SK-N-SH (cell line): ENCODE measurements at regions not wholly inside any gene's neighbourhood (a gene's known extent, or its start where the extent isn't known, plus 50 kb on each side); places are given as distances from the start of the nearest gene placed in this dataset.

ENCODE experiments used
- CTCF ChIA-PET: fragments of 300-600, 350-600 bp; formaldehyde crosslinking; extraction: SDS; loops from one replicate; lab custom pipeline; 2021; lab: Yijun Ruan, JAX
- POLR2A ChIA-PET: fragments of 350-600 bp; sonication (Branson Sonifier 250); formaldehyde crosslinking; extraction: SDS; loops from one replicate; lab custom pipeline; 2020; ENCODE audit warnings: antibody characterized with exemption, inconsistent platforms; lab: Yijun Ruan, JAX
- DNase-seq: peaks from one replicate; pipeline ENCODE4 v3.0.0; 2012
- H2AFZ ChIP-seq: fragments of 200-600 bp; sonication (generic); 2 replicates; pipeline ENCODE4 v1.8.1; 2016; ENCODE audit warnings: antibody characterized with exemption, mild to moderate bottlenecking, low read depth
- H3F3A ChIP-seq: fragments of 200-600 bp; sonication (generic); replicated peaks from 2 replicates; pipeline ENCODE3; 2016; ENCODE audit warnings: antibody characterized with exemption, mild to moderate bottlenecking; ENCODE audit not compliant: insufficient read depth
- H3K27ac ChIP-seq, 2 experiments: fragments of 200-500 bp in 1 of 2; fragments of 200-600 bp in 1 of 2; sonication (Bioruptor generic) in 1 of 2; sonication (generic), shearing (Covaris generic) in 1 of 2; 2 replicates each; pipeline versions ENCODE4 v1.5.1 to v1.6.1; 2014 to 2016; ENCODE audit warnings: low read depth in 2 of 2, inconsistent platforms in 1 of 2, low read length in 1 of 2, mild to moderate bottlenecking in 1 of 2, mixed read lengths in 1 of 2
- H3K27me3 ChIP-seq: fragments of 200-600 bp; sonication (generic), shearing (Covaris generic); 2 replicates; pipeline ENCODE4 v1.6.1; 2016; ENCODE audit warnings: mixed run types; ENCODE audit not compliant: insufficient read depth
- H3K36me3 ChIP-seq, 2 experiments: fragments of 200-500 bp in 1 of 2; fragments of 200-600 bp in 1 of 2; sonication (Bioruptor generic) in 1 of 2; sonication (generic) in 1 of 2; replicated peaks in 1 of 2; 2 replicates each; pipeline versions ENCODE3 to v1.5.1; 2014 to 2016; ENCODE audit warnings: low read length in 1 of 2, mild to moderate bottlenecking in 1 of 2; ENCODE audit not compliant: insufficient read depth in 2 of 2, control insufficient read depth in 1 of 2
- H3K4me1 ChIP-seq, 2 experiments: fragments of 200-500 bp in 1 of 2; fragments of 200-600 bp in 1 of 2; sonication (Bioruptor generic) in 1 of 2; sonication (generic), shearing (Covaris generic) in 1 of 2; 2 replicates each; pipeline versions ENCODE4 v1.5.1 to v1.6.1; 2014 to 2016; ENCODE audit warnings: low read depth in 1 of 2, low read length in 1 of 2, mixed run types in 1 of 2; ENCODE audit not compliant: insufficient read depth in 2 of 2, control insufficient read depth in 1 of 2
- H3K4me2 ChIP-seq: fragments of 200-600 bp; sonication (generic), shearing (Covaris generic); 2 replicates; pipeline ENCODE4 v1.6.1; 2017; ENCODE audit warnings: mixed run types
- H3K4me3 ChIP-seq, 2 experiments: fragments of 200-500 bp in 1 of 2; fragments of 200-600 bp in 1 of 2; sonication (Bioruptor generic) in 1 of 2; sonication (generic), shearing (Covaris generic) in 1 of 2; 2 replicates each; pipeline versions ENCODE4 v1.5.1 to v1.8.1; 2014 to 2016; ENCODE audit warnings: low read depth in 2 of 2, inconsistent platforms in 1 of 2, low read length in 1 of 2, mild to moderate bottlenecking in 1 of 2, mixed read lengths in 1 of 2, moderate library complexity in 1 of 2
- H3K79me2 ChIP-seq: fragments of 200-600 bp; sonication (generic); 2 replicates; pipeline ENCODE4 v1.8.1; 2017; ENCODE audit warnings: mild to moderate bottlenecking; ENCODE audit not compliant: insufficient read depth
- H3K9ac ChIP-seq: fragments of 200-600 bp; sonication (generic); 2 replicates; pipeline ENCODE4 v1.6.1; 2017; ENCODE audit warnings: mixed run types
- H3K9me2 ChIP-seq: fragments of 200-600 bp; sonication (generic); 2 replicates; pipeline ENCODE4 v1.6.1; 2017; ENCODE audit warnings: mixed run types
- H3K9me3 ChIP-seq: fragments of 200-600 bp; sonication (generic); 2 replicates; pipeline ENCODE4 v1.6.1; 2017; ENCODE audit warnings: mixed run types, mild to moderate bottlenecking, moderate library complexity
- H4K20me1 ChIP-seq: fragments of 200-600 bp; sonication (generic); 2 replicates; pipeline ENCODE4 v1.6.1; 2017; ENCODE audit warnings: mild to moderate bottlenecking, mixed run types; ENCODE audit not compliant: insufficient read depth
- CHD2 ChIP-seq: fragments of 150-350 bp; IDR thresholded peaks from 2 replicates; pipeline ENCODE4 v1.6.1; 2018; ENCODE audit warnings: low read length; ENCODE audit not compliant: partially characterized antibody
- EP300 ChIP-seq, 2 experiments: IDR thresholded peaks; 2 replicates each; pipeline versions ENCODE4 v1.4.0 to v1.6.1; 2012; ENCODE audit warnings: borderline replicate concordance in 1 of 2, low read depth in 1 of 2, low read length in 1 of 2
- FOXM1 ChIP-seq: IDR thresholded peaks from 2 replicates; pipeline ENCODE4 v1.4.0; 2012; ENCODE audit warnings: low read depth, mild to moderate bottlenecking
- IRF3 ChIP-seq: fragments of 150-350 bp; IDR thresholded peaks from 2 replicates; pipeline ENCODE4 v1.6.1; 2016; ENCODE audit warnings: mild to moderate bottlenecking, low read depth, low read length
- MEF2A ChIP-seq: IDR thresholded peaks from 2 replicates; pipeline ENCODE4 v1.4.0; 2012; ENCODE audit warnings: low read depth, borderline replicate concordance
- RAD21 ChIP-seq: IDR thresholded peaks from 2 replicates; pipeline ENCODE4 v1.6.1; 2012; ENCODE audit warnings: mild to moderate bottlenecking, low read length
- RFX5 ChIP-seq: IDR thresholded peaks from 2 replicates; pipeline ENCODE4 v1.6.1; 2012; ENCODE audit warnings: mild to moderate bottlenecking, improper control_type of control experiment, low read length
- RXRA ChIP-seq: IDR thresholded peaks from 2 replicates; pipeline ENCODE4 v1.4.0; 2012; ENCODE audit warnings: low read depth, mild to moderate bottlenecking, borderline replicate concordance
- SMC3 ChIP-seq: IDR thresholded peaks from 2 replicates; pipeline ENCODE4 v1.6.1; 2012; ENCODE audit warnings: low read depth, low read length, improper control_type of control experiment
- TAF1 ChIP-seq: IDR thresholded peaks from 2 replicates; pipeline ENCODE4 v1.6.1; 2012; ENCODE audit warnings: low read depth, mild to moderate bottlenecking, low read length, moderate library complexity, borderline replicate concordance
- TCF12 ChIP-seq: IDR thresholded peaks from 2 replicates; pipeline ENCODE4 v1.4.0; 2012
- YY1 ChIP-seq: IDR thresholded peaks from 2 replicates; pipeline ENCODE4 v1.4.0; 2012; ENCODE audit warnings: low read depth, mild to moderate bottlenecking
- ZBTB33 ChIP-seq: IDR thresholded peaks from 2 replicates; pipeline ENCODE4 v1.4.0; 2012; ENCODE audit warnings: low read depth, borderline replicate concordance
- WGBS: methylation state at CpG from one replicate; pipeline ENCODE4 v1.1.6; 2017; ENCODE audit warnings: low lambda C conversion rate; 5-methylcytosine and 5-hydroxymethylcytosine counted together
- TF ChIP-seq, protein P1 (sequence below): fragments of 200-600 bp; sonication (generic); IDR thresholded peaks from 2 replicates; pipeline ENCODE4 v1.6.1; 2017; ENCODE audit warnings: antibody characterized with exemption, mild to moderate bottlenecking, moderate library complexity
- TF ChIP-seq, protein P2 (sequence below): IDR thresholded peaks from 2 replicates; pipeline ENCODE4; 2012

DNA sequence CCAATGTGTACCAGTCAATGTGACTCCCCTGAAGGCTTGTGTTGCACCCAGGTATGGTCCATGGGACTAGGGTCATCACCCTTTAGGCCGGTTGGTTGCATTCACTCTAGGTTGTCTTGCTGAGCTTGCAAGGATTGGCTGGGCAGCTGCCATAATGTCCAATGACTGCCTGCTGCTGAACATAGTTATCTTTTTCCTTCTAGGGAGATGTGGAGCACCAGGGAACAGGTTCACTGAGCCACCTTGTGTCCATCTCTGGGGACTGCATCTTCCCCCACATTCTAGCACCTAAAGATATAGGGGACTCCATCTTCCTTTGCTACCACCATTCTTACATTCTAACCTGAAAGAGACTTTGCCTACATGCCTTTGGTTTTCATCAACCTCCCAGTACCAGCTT is 580.4 kb upstream of the TBL1XR1 start:
- H3K9ac ChIP-seq: no peak overlapping the region
- H3K27me3 ChIP-seq: no peaks in the 10 kb centered on the region
- no peaks in the 10 kb centered on the region for H4K20me1 ChIP-seq
- DNase-seq: peak; percentile 52
- POLR2A ChIA-PET: interaction anchor here (0.8 kb wide), 1 partner anchor 286 kb away, joined by 3 read pairs; no protein-coding TSS in a partner anchor
- CTCF ChIA-PET: interaction anchor here (0.7 to 1.8 kb wide), 8 partner anchors 11 to 718 kb away, joined by 3 to 5 read pairs (median 3); no protein-coding TSS in a partner anchor
- H3K4me2 ChIP-seq: no peak overlapping the region
- TF ChIP-seq SMC3: peak; percentile 75
- 0 out of 2 replicates have a peak, but pooled peaks have one; percentile 34 for TF ChIP-seq RFX5
- no peak for TF ChIP-seq MEF2A
- TF ChIP-seq RAD21: peak; percentile 79
- TF ChIP-seq, protein P1, sequence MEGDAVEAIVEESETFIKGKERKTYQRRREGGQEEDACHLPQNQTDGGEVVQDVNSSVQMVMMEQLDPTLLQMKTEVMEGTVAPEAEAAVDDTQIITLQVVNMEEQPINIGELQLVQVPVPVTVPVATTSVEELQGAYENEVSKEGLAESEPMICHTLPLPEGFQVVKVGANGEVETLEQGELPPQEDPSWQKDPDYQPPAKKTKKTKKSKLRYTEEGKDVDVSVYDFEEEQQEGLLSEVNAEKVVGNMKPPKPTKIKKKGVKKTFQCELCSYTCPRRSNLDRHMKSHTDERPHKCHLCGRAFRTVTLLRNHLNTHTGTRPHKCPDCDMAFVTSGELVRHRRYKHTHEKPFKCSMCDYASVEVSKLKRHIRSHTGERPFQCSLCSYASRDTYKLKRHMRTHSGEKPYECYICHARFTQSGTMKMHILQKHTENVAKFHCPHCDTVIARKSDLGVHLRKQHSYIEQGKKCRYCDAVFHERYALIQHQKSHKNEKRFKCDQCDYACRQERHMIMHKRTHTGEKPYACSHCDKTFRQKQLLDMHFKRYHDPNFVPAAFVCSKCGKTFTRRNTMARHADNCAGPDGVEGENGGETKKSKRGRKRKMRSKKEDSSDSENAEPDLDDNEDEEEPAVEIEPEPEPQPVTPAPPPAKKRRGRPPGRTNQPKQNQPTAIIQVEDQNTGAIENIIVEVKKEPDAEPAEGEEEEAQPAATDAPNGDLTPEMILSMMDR: peak; percentile 66
- H2AFZ ChIP-seq: no peak overlapping the region
- no peak overlapping the region for H3K27ac ChIP-seq
- H3K4me3 ChIP-seq: no peak overlapping the region
- no peaks in the 10 kb centered on the region for H3K9me2 ChIP-seq
- H3K36me3 ChIP-seq: no peaks in the 10 kb centered on the region
- peaks cover 17 to 18% of the 10 kb centered on the region in 2 experiments for H3K4me1 ChIP-seq
- no peaks in the 10 kb centered on the region for H3F3A ChIP-seq
- 75% methylated on average over 1 of the region's 1 CpG for WGBS
- no peaks in the 10 kb centered on the region for H3K9me3 ChIP-seq
- H3K79me2 ChIP-seq: no peaks in the 10 kb centered on the region

GRCh38 chr3:177778633-177779032 is 581.4 kb upstream of the TBL1XR1 start:
- H3K36me3 ChIP-seq: no peaks in the 10 kb centered on the region
- H3K79me2 ChIP-seq: no peaks in the 10 kb centered on the region
- ChIA-PET POLR2A (no interaction called here), CTCF (interaction anchor here (1.0 to 1.8 kb wide), 5 partner anchors 9 to 417 kb away, joined by 3 to 5 read pairs (median 4); no protein-coding TSS in a partner anchor)
- peaks cover 17 to 18% of the 10 kb centered on the region in 2 experiments for H3K4me1 ChIP-seq
- no peaks in the 10 kb centered on the region for H4K20me1 ChIP-seq
- no peaks in the 10 kb centered on the region for H3K27me3 ChIP-seq
- H3K4me3 ChIP-seq: no peak overlapping the region
- DNase-seq: no peak
- 95% methylated on average over 1 of the region's 1 CpG for WGBS
- no peak for TF ChIP-seq FOXM1
- no peak for TF ChIP-seq IRF3
- TF ChIP-seq RXRA: no peak
- TF ChIP-seq, protein P2, sequence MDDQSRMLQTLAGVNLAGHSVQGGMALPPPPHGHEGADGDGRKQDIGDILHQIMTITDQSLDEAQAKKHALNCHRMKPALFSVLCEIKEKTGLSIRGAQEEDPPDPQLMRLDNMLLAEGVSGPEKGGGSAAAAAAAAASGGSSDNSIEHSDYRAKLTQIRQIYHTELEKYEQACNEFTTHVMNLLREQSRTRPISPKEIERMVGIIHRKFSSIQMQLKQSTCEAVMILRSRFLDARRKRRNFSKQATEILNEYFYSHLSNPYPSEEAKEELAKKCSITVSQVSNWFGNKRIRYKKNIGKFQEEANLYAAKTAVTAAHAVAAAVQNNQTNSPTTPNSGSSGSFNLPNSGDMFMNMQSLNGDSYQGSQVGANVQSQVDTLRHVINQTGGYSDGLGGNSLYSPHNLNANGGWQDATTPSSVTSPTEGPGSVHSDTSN: no peak
- TF ChIP-seq TAF1: no peak
- TF ChIP-seq CHD2: no peak
- no peak for TF ChIP-seq TCF12
- no peak for TF ChIP-seq ZBTB33
- no peak for TF ChIP-seq YY1
- TF ChIP-seq EP300 (IDR thresholded peaks at IDR 0.05; ENCODE audit: borderline replicate concordance in 1 of 2, low read depth in 1 of 2, low read length in 1 of 2): no peak
- no peaks in the 10 kb centered on the region for H3F3A ChIP-seq
- no peaks in the 10 kb centered on the region for H3K9me2 ChIP-seq
- H3K27ac ChIP-seq: no peak overlapping the region
- no peak overlapping the region for H2AFZ ChIP-seq
- no peak overlapping the region for H3K9ac ChIP-seq
- H3K4me2 ChIP-seq: no peak overlapping the region
- no peaks in the 10 kb centered on the region for H3K9me3 ChIP-seq
